C4-2B (cell line): ENCODE measurements at regions not wholly inside any gene's neighbourhood (a gene's known extent, or its start where the extent isn't known, plus 50 kb on each side); places are given as distances from the start of the nearest gene placed in this dataset.

Experiments
- CTCF ChIP-seq: fragments of 450-650 bp; conservative IDR thresholded peaks from 2 replicates; pipeline ENCODE4 v1.5.1; 2017; ENCODE audit warnings: mild to moderate bottlenecking
- ZFX ChIP-seq: fragments of 450-650 bp; IDR thresholded peaks from 2 replicates; pipeline ENCODE4 v1.6.1; 2017

- TF ChIP-seq CTCF (no peak), ZFX (no peak)
Observed at GRCh38 chr2:184129073-184129472, 469.3 kb upstream of the ZNF804A start.
